ENCODE measurements at regions not wholly inside any gene's neighbourhood (a gene's known extent, or its start where the extent isn't known, plus 50 kb on each side); places are given as distances from the start of the nearest gene placed in this dataset.

GRCh38 chr11:29200791-29201562, 815.9 kb downstream of the KCNA4 start:
- no peak overlapping the region for H3K4me3 ChIP-seq (replicated peaks in 1 of 3; ENCODE audit: insufficient read depth in 1 of 3, low read depth in 1 of 3, low read length in 3 of 3)
- H3K4me2 ChIP-seq (ENCODE audit: insufficient read depth, low read length), result no peak overlapping the region
- ChIA-PET CTCF (interaction anchor here (1.0 kb wide), 1 partner anchor 13 kb away, joined by 3 read pairs; no protein-coding TSS in a partner anchor), POLR2A (no interaction called here)
- no peaks in the 10 kb centered on the region for H3K9me1 ChIP-seq (replicated peaks; ENCODE audit: control insufficient read depth, extremely low read depth, insufficient read depth, low read length)
- H3K79me2 ChIP-seq (ENCODE audit: control insufficient read depth, insufficient read depth, low read length), result no peaks in the 10 kb centered on the region
- intact Hi-C loops (cut with micrococcal nuclease), result no loop called here
- no peaks in the 10 kb centered on the region for H3K36me3 ChIP-seq (ENCODE audit: control insufficient read depth in 2 of 2, extremely low read depth in 1 of 2, insufficient read depth in 2 of 2, low read length in 2 of 2)
- H3K4me1 ChIP-seq (ENCODE audit: control insufficient read depth, extremely low read depth, insufficient read depth, low read length), result no peaks in the 10 kb centered on the region
- no peaks in the 10 kb centered on the region for H4K20me1 ChIP-seq (replicated peaks; ENCODE audit: control insufficient read depth, extremely low read depth, insufficient read depth, low read length)
- H3K9ac ChIP-seq (replicated peaks; ENCODE audit: extremely low read depth, insufficient read depth, low read length), result no peak overlapping the region
- FAIRE-seq (no peak), DNase-seq (ENCODE audit: low read depth, low spot score) (no peak)
- BruUV-seq (replicated peaks), result no TSS peak
- H2AFZ ChIP-seq (ENCODE audit: low read depth, low read length), result no peak overlapping the region
- TF ChIP-seq GATA2 (IDR thresholded peaks at IDR 0.05; ENCODE audit: insufficient read depth, insufficient read length, low read depth, low read length), result no peak
- H3K27me3 ChIP-seq (ENCODE audit: control insufficient read depth in 2 of 2, insufficient read depth in 2 of 2, low read length in 2 of 2), result no peaks in the 10 kb centered on the region
- dilution Hi-C loops (cut with MboI; ENCODE audit: extremely low pct_ligation_motif_present, low sequenced_read_pairs), result no loop called here
- H3K27ac ChIP-seq (ENCODE audit: insufficient read depth, low read depth, low read length), result no peak overlapping the region
- no peaks in the 10 kb centered on the region for H3K9me3 ChIP-seq (replicated peaks; ENCODE audit: control insufficient read depth, insufficient read depth, low read length)

GRCh38 chr11:29190313-29190712, 826.5 kb downstream of the KCNA4 start:
- Histone ChIP-seq H3K27me3 (ENCODE audit: control insufficient read depth in 2 of 2, insufficient read depth in 2 of 2, low read length in 2 of 2) (no peaks in the 10 kb centered on the region), H2AFZ (ENCODE audit: low read depth, low read length) (no peak overlapping the region), H3K9me1 (replicated peaks; ENCODE audit: control insufficient read depth, extremely low read depth, insufficient read depth, low read length) (no peaks in the 10 kb centered on the region), H3K36me3 (ENCODE audit: control insufficient read depth in 2 of 2, extremely low read depth in 1 of 2, insufficient read depth in 2 of 2, low read length in 2 of 2) (no peaks in the 10 kb centered on the region), H3K4me2 (ENCODE audit: insufficient read depth, low read length) (no peak overlapping the region), H3K9me3 (replicated peaks; ENCODE audit: control insufficient read depth, insufficient read depth, low read length) (no peaks in the 10 kb centered on the region), H3K9ac (replicated peaks; ENCODE audit: extremely low read depth, insufficient read depth, low read length) (no peak overlapping the region), H3K27ac (ENCODE audit: insufficient read depth, low read depth, low read length) (no peak overlapping the region), H3K4me1 (ENCODE audit: control insufficient read depth, extremely low read depth, insufficient read depth, low read length) (no peaks in the 10 kb centered on the region), H3K79me2 (ENCODE audit: control insufficient read depth, insufficient read depth, low read length) (no peaks in the 10 kb centered on the region), H4K20me1 (replicated peaks; ENCODE audit: control insufficient read depth, extremely low read depth, insufficient read depth, low read length) (no peaks in the 10 kb centered on the region), H3K4me3 (replicated peaks in 1 of 3; ENCODE audit: insufficient read depth in 1 of 3, low read depth in 1 of 3, low read length in 3 of 3) (no peak overlapping the region)
- TF ChIP-seq FOS (IDR thresholded peaks at IDR 0.05; ENCODE audit: borderline replicate concordance, insufficient read depth, low read length), result no peak
- TF ChIP-seq JUN (IDR thresholded peaks at IDR 0.05; ENCODE audit: borderline replicate concordance, insufficient read depth, insufficient read length, low read depth), result no peak
- TF ChIP-seq MYC (IDR thresholded peaks at IDR 0.05; ENCODE audit: low read depth, low read length), result no peak
- no peak for TF ChIP-seq CTCF (IDR thresholded peaks at IDR 0.05; ENCODE audit: extremely low read depth in 1 of 2, insufficient read depth in 1 of 2, low read depth in 1 of 2, low read length in 2 of 2)
- no peak for TF ChIP-seq MAX (IDR thresholded peaks at IDR 0.05; ENCODE audit: insufficient read depth, insufficient read length)
- TF ChIP-seq POLR2AphosphoS5 (IDR thresholded peaks at IDR 0.05; ENCODE audit: insufficient read depth, low read depth, low read length), result no peak
- no peak for TF ChIP-seq POLR2A (IDR thresholded peaks at IDR 0.05; ENCODE audit: low read depth, low read length)
- TF ChIP-seq EZH2 (IDR thresholded peaks at IDR 0.05; ENCODE audit: borderline replicate concordance, low read depth, low read length, severe bottlenecking), result no peak
- TF ChIP-seq GATA2 (IDR thresholded peaks at IDR 0.05; ENCODE audit: insufficient read depth, insufficient read length, low read depth, low read length), result no peak
- intact Hi-C loops (cut with micrococcal nuclease) (no loop called here), dilution Hi-C loops (cut with MboI; ENCODE audit: extremely low pct_ligation_motif_present, low sequenced_read_pairs) (no loop called here)
- DNase-seq (ENCODE audit: low read depth, low spot score) (no peak), FAIRE-seq (no peak)
- CTCF ChIA-PET, result no interaction called here
- POLR2A ChIA-PET, result no interaction called here
- no TSS peak for BruUV-seq (replicated peaks)
